Adipocyte (in vitro differentiated cells): ENCODE measurements at regions not wholly inside any gene's neighbourhood (a gene's known extent, or its start where the extent isn't known, plus 50 kb on each side); places are given as distances from the start of the nearest gene placed in this dataset.
A peak's percentile ranks its signal among the peaks of the same experiment; 100 is the strongest.

Experiments used
- DNase-seq: peaks from one replicate; pipeline ENCODE4 v3.0.0-alpha.2; 2015; ENCODE audit warnings: low read depth
- H3K27me3 ChIP-seq: replicated peaks from 2 replicates; pipeline ENCODE4 v1.7.0; 2013; ENCODE audit warnings: mild to moderate bottlenecking, low read length, moderate library complexity; ENCODE audit not compliant: control insufficient read depth, insufficient read depth
- H3K36me3 ChIP-seq: 2 replicates; pipeline ENCODE4 v1.7.0; 2013; ENCODE audit warnings: low read length, mild to moderate bottlenecking, moderate library complexity; ENCODE audit not compliant: control insufficient read depth, insufficient read depth, severe bottlenecking
- H3K4me1 ChIP-seq: 2 replicates; pipeline ENCODE4 v1.7.0; 2013; ENCODE audit warnings: mild to moderate bottlenecking, low read length, moderate library complexity; ENCODE audit not compliant: control insufficient read depth, insufficient read depth
- H3K4me3 ChIP-seq: 2 replicates; pipeline ENCODE4 v1.7.0; 2013; ENCODE audit warnings: mild to moderate bottlenecking, low read length, moderate library complexity
- H3K9ac ChIP-seq: 2 replicates; pipeline ENCODE4 v1.7.0; 2013; ENCODE audit warnings: mild to moderate bottlenecking, low read length, moderate library complexity
- H3K9me3 ChIP-seq: 2 replicates; pipeline ENCODE4 v1.7.0; 2013; ENCODE audit warnings: mild to moderate bottlenecking, low read length, moderate library complexity; ENCODE audit not compliant: control insufficient read depth

DNA sequence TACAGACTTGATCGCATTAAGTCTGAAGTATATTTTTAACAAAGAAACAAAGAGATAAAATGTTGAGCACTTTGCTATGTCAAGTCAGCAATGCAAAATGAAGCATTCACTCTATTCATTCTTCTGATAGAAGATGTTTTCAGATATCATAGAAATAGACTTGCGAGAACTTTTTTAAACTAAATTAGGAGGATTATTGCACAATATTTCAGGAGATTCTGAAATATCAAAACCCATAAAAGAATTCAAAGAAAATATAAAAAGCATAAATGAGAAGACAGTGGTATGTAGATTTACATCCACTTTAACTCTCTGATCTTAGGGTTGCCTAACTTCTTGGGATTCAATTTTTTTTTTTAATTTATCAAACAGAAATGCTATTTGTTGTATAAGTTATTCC, 81.1 kb upstream of the PABPC4L start:
- Histone ChIP-seq H3K4me3 (no peak overlapping the region), H3K27me3 (no peaks in the 10 kb centered on the region), H3K36me3 (no peaks in the 10 kb centered on the region), H3K9me3 (peaks cover 10% of the 10 kb centered on the region), H3K9ac (no peak overlapping the region), H3K4me1 (no peaks in the 10 kb centered on the region)
- DNase-seq, result no peak

DNA sequence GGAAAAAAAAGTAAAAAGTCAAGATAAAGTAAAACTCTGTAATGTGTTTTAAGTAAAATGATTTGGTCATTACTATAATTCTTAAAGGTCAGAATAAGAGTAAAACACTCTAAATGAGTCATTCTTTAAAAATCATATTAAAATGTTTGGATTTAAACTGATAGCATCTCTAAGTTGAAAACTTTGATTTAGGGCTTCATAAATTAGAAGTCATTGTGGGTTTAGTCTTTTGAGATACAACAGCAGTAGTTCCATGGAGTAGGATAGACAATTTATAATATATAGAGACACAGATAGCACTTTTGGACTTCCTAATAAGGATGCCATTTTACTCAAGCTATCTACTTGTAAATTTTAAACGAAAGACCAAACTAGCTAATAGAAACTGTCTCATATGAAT, 77.1 kb upstream of the PABPC4L start:
- H3K27me3 ChIP-seq, result no peaks in the 10 kb centered on the region
- H3K4me1 ChIP-seq, result no peaks in the 10 kb centered on the region
- H3K9me3 ChIP-seq, result peaks cover 5% of the 10 kb centered on the region
- H3K9ac ChIP-seq, result no peak overlapping the region
- no peak overlapping the region for H3K4me3 ChIP-seq
- H3K36me3 ChIP-seq, result no peaks in the 10 kb centered on the region
- DNase-seq, result peak; percentile 10

DNA sequence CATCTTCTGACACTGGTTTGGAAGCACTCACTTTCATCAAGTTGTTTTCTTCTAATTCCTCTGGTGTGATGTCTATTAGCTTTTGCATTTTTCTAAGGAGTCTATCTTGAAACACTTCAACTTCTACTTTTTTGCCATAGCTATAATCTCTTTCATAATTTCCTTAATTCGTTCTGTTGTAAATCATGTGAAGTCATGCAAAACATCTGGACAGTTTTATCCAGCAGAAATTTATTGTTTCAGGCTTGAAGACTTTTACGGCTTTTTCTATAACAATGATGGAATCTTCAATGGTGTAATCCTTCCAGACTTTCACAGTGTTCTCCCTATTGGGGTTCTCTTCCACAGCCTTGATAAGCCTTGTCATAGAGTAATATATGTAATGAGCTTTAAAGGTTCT, 74.9 kb upstream of the PABPC4L start:
- no peaks in the 10 kb centered on the region for H3K36me3 ChIP-seq
- H3K4me3 ChIP-seq, result no peak overlapping the region
- H3K4me1 ChIP-seq, result no peaks in the 10 kb centered on the region
- no peaks in the 10 kb centered on the region for H3K27me3 ChIP-seq
- no peak overlapping the region for H3K9ac ChIP-seq
- peaks cover 6% of the 10 kb centered on the region for H3K9me3 ChIP-seq
- no peak for DNase-seq

DNA sequence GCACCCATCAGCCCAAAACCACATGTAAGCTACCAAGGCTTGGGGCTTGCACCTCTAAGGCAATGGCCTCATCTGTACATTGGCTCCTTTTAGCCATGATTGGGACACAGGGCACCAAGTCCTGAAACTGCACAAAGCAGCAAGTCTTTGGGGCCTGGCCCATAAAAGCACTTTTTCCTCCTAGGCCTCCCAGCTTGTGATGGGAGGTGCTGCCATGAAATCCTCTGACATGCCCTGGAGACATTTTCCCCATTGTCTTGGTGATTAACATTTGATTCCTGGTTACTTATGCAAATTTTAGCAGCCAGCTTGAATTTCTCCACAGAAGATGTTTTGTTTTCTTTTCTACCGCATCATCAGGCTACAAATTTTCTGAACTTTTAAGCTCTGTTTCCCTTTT, 58.5 kb upstream of the PABPC4L start:
- Histone ChIP-seq H3K9ac (no peak overlapping the region), H3K4me3 (no peak overlapping the region), H3K9me3 (no peaks in the 10 kb centered on the region), H3K4me1 (no peaks in the 10 kb centered on the region), H3K27me3 (no peaks in the 10 kb centered on the region), H3K36me3 (no peaks in the 10 kb centered on the region)
- no peak for DNase-seq
